ENCODE measurements at regions not wholly inside any gene's neighbourhood (a gene's known extent, or its start where the extent isn't known, plus 50 kb on each side); places are given as distances from the start of the nearest gene placed in this dataset.

DNA sequence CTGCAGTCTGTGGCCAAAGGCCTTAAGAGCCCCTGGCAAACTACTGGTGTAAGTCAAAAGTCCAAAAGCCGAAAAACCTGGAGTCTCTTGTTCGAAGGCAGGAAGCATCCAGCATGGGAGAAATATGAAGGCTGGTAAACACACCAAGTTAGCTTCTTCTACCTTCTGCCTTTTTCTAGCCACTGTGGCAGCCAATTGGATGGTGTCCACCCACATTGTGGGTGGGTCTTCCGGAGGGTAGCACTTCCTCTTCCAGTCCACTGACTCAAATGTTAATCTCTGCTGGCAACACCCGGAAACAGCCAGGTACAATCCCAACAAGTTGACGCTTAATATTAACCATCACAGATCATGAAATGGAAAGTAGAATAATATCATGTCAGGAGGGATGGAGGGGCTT lies 827.6 kb downstream of the SORCS1 start:
- DNase-seq (no peak), ATAC-seq (ENCODE audit: low read depth) (no peak)
- no CpG with 5 or more reads among the region's 5 CpGs for whole genome bisulfite sequencing, 2 experiments (ENCODE audit: extremely low coverage in 2 of 2, insufficient read length in 1 of 2)
- no peak overlapping the region for H3K9ac ChIP-seq (ENCODE audit: low read depth, low read length)
- H2BK120ac ChIP-seq (ENCODE audit: low read depth, low read length): no peak overlapping the region
- no peak overlapping the region for H3K18ac ChIP-seq (ENCODE audit: low read depth, low read length)
- dilution Hi-C loops (cut with HindIII; ENCODE audit: low sequenced_read_pairs, unreplicated experiment): no loop called here
- no peak overlapping the region for H2AK5ac ChIP-seq (ENCODE audit: low read depth, low read length)
- in situ Hi-C loops (cut with MboI; ENCODE audit: low sequenced_read_pairs): no loop called here
- no peaks in the 10 kb centered on the region for H3K27me3 ChIP-seq (ENCODE audit: control insufficient read depth, insufficient read depth, low read length)
- TF ChIP-seq, protein P1, sequence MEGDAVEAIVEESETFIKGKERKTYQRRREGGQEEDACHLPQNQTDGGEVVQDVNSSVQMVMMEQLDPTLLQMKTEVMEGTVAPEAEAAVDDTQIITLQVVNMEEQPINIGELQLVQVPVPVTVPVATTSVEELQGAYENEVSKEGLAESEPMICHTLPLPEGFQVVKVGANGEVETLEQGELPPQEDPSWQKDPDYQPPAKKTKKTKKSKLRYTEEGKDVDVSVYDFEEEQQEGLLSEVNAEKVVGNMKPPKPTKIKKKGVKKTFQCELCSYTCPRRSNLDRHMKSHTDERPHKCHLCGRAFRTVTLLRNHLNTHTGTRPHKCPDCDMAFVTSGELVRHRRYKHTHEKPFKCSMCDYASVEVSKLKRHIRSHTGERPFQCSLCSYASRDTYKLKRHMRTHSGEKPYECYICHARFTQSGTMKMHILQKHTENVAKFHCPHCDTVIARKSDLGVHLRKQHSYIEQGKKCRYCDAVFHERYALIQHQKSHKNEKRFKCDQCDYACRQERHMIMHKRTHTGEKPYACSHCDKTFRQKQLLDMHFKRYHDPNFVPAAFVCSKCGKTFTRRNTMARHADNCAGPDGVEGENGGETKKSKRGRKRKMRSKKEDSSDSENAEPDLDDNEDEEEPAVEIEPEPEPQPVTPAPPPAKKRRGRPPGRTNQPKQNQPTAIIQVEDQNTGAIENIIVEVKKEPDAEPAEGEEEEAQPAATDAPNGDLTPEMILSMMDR (conservative IDR thresholded peaks at IDR 0.05; ENCODE audit: low read depth, low read length): no peak
- TF ChIP-seq MAZ (IDR thresholded peaks at IDR 0.05; ENCODE audit: borderline replicate concordance, low read depth, low read length) (no peak), RCOR1 (IDR thresholded peaks at IDR 0.05; ENCODE audit: insufficient replicate concordance, low read length) (no peak), SMC3 (IDR thresholded peaks at IDR 0.05; ENCODE audit: low read depth, low read length) (no peak), RAD21 (IDR thresholded peaks at IDR 0.05; ENCODE audit: low read length) (no peak), CHD1 (IDR thresholded peaks at IDR 0.05; ENCODE audit: low read depth, low read length) (no peak), POLR2A (IDR thresholded peaks at IDR 0.05; ENCODE audit: low read depth, low read length) (no peak), BHLHE40 (IDR thresholded peaks at IDR 0.05; ENCODE audit: low read depth, low read length) (no peak), FOS (IDR thresholded peaks at IDR 0.05; ENCODE audit: low read depth, low read length) (no peak), NFE2L2 (IDR thresholded peaks at IDR 0.05; ENCODE audit: low read depth, low read length) (no peak)
- TF ChIP-seq, protein P2, sequence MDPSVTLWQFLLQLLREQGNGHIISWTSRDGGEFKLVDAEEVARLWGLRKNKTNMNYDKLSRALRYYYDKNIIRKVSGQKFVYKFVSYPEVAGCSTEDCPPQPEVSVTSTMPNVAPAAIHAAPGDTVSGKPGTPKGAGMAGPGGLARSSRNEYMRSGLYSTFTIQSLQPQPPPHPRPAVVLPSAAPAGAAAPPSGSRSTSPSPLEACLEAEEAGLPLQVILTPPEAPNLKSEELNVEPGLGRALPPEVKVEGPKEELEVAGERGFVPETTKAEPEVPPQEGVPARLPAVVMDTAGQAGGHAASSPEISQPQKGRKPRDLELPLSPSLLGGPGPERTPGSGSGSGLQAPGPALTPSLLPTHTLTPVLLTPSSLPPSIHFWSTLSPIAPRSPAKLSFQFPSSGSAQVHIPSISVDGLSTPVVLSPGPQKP (IDR thresholded peaks at IDR 0.05; ENCODE audit: borderline replicate concordance, low read depth, low read length): no peak
- H3K9me1 ChIP-seq (ENCODE audit: insufficient read depth, low read length): no peaks in the 10 kb centered on the region
- POLR2A ChIA-PET (ENCODE audit: unreplicated experiment): no interaction called here
- no peak overlapping the region for H3K23ac ChIP-seq (ENCODE audit: low read depth, low read length)
- no peak overlapping the region for H2BK20ac ChIP-seq (ENCODE audit: low read depth, low read length)
- no peak overlapping the region for H2BK5ac ChIP-seq (ENCODE audit: low read depth, low read length, poor library complexity, severe bottlenecking)
- no TSS peak for BruUV-seq (replicated peaks)
- CTCF ChIA-PET: no interaction called here
- H3K14ac ChIP-seq (replicated peaks; ENCODE audit: low read depth, low read length): no peak overlapping the region
- no peaks in the 10 kb centered on the region for H4K20me1 ChIP-seq (ENCODE audit: insufficient read depth, low read length)
- H3K4ac ChIP-seq (ENCODE audit: low read depth, low read length): no peak overlapping the region
- intact Hi-C loops (cut with micrococcal nuclease): no loop called here
- H2BK15ac ChIP-seq (ENCODE audit: low read depth, low read length): no peak overlapping the region
- H3K4me3 ChIP-seq (ENCODE audit: insufficient read depth, low read depth, low read length): no peak overlapping the region
- H3K79me1 ChIP-seq (ENCODE audit: low read depth in 1 of 2, low read length in 2 of 2): no peaks in the 10 kb centered on the region
- H3K4me2 ChIP-seq (ENCODE audit: low read depth, low read length): no peak overlapping the region
- H3K4me1 ChIP-seq (ENCODE audit: control insufficient read depth, insufficient read depth, low read length): no peaks in the 10 kb centered on the region
- H4K8ac ChIP-seq (ENCODE audit: low read depth in 2 of 2, low read length in 2 of 2): no peak overlapping the region
- H3K27ac ChIP-seq (ENCODE audit: insufficient read depth, low read length): no peak overlapping the region
- H4K91ac ChIP-seq (ENCODE audit: insufficient read depth, low read depth, low read length): no peak overlapping the region
- H3K36me3 ChIP-seq (ENCODE audit: control insufficient read depth, insufficient read depth, low read length): no peaks in the 10 kb centered on the region
- no peak overlapping the region for H3K56ac ChIP-seq (ENCODE audit: extremely low read depth, insufficient read depth, low read length)
- H4K5ac ChIP-seq (ENCODE audit: low read depth, low read length): no peak overlapping the region
- H2AFZ ChIP-seq (replicated peaks; ENCODE audit: low read length, poor library complexity): no peak overlapping the region
- H3K9me3 ChIP-seq (ENCODE audit: control insufficient read depth, insufficient read depth, low read length): peaks cover 7% of the 10 kb centered on the region; the same call in 1 of the 2 replicates
- no peak overlapping the region for H2AK9ac ChIP-seq (replicated peaks; ENCODE audit: low read depth, low read length, poor library complexity)
